ENCODE measurements at regions not wholly inside any gene's neighbourhood (a gene's known extent, or its start where the extent isn't known, plus 50 kb on each side); places are given as distances from the start of the nearest gene placed in this dataset.

DNA sequence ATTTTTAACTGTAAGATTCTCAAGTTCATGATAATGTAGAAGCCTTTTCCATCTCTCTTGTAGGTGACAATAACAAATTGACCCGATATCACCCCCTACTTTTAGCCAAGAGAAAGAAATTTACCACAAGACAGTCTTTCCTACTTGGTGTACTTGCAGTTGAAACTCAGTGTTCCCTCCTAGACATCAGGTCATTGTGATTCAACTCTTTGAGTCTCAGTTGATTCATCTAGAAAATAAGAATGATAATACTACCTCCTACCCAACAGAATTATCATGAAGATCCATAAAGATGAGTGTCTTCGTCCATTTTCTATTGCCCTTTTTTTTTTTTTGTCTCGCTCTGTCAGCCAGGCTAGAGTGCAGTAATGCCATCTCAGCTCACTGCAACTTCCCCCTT, 51.3 kb upstream of the TRERF1 start (continued):
- TF ChIP-seq, protein P1, sequence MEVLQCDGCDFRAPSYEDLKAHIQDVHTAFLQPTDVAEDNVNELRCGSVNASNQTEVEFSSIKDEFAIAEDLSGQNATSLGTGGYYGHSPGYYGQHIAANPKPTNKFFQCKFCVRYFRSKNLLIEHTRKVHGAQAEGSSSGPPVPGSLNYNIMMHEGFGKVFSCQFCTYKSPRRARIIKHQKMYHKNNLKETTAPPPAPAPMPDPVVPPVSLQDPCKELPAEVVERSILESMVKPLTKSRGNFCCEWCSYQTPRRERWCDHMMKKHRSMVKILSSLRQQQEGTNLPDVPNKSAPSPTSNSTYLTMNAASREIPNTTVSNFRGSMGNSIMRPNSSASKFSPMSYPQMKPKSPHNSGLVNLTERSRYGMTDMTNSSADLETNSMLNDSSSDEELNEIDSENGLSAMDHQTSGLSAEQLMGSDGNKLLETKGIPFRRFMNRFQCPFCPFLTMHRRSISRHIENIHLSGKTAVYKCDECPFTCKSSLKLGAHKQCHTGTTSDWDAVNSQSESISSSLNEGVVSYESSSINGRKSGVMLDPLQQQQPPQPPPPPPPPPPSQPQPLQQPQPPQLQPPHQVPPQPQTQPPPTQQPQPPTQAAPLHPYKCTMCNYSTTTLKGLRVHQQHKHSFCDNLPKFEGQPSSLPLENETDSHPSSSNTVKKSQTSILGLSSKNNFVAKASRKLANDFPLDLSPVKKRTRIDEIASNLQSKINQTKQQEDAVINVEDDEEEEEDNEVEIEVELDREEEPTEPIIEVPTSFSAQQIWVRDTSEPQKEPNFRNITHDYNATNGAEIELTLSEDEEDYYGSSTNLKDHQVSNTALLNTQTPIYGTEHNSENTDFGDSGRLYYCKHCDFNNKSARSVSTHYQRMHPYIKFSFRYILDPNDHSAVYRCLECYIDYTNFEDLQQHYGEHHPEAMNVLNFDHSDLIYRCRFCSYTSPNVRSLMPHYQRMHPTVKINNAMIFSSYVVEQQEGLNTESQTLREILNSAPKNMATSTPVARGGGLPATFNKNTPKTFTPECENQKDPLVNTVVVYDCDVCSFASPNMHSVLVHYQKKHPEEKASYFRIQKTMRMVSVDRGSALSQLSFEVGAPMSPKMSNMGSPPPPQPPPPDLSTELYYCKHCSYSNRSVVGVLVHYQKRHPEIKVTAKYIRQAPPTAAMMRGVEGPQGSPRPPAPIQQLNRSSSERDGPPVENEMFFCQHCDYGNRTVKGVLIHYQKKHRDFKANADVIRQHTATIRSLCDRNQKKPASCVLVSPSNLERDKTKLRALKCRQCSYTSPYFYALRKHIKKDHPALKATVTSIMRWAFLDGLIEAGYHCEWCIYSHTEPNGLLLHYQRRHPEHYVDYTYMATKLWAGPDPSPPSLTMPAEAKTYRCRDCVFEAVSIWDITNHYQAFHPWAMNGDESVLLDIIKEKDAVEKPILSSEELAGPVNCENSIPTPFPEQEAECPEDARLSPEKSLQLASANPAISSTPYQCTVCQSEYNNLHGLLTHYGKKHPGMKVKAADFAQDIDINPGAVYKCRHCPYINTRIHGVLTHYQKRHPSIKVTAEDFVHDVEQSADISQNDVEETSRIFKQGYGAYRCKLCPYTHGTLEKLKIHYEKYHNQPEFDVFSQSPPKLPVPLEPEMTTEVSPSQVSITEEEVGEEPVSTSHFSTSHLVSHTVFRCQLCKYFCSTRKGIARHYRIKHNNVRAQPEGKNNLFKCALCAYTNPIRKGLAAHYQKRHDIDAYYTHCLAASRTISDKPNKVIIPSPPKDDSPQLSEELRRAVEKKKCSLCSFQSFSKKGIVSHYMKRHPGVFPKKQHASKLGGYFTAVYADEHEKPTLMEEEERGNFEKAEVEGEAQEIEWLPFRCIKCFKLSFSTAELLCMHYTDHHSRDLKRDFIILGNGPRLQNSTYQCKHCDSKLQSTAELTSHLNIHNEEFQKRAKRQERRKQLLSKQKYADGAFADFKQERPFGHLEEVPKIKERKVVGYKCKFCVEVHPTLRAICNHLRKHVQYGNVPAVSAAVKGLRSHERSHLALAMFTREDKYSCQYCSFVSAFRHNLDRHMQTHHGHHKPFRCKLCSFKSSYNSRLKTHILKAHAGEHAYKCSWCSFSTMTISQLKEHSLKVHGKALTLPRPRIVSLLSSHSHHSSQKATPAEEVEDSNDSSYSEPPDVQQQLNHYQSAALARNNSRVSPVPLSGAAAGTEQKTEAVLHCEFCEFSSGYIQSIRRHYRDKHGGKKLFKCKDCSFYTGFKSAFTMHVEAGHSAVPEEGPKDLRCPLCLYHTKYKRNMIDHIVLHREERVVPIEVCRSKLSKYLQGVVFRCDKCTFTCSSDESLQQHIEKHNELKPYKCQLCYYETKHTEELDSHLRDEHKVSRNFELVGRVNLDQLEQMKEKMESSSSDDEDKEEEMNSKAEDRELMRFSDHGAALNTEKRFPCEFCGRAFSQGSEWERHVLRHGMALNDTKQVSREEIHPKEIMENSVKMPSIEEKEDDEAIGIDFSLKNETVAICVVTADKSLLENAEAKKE (CRISPR knock-in tag; IDR thresholded peaks at IDR 0.05), result no peak

GRCh38 chr6:42502127-42502526, 50.4 kb upstream of the TRERF1 start:
- no peak overlapping the region for H3K27ac ChIP-seq (ENCODE audit: low read depth)
- no peak overlapping the region for H3K27ac Mint-ChIP-seq
- TF ChIP-seq JUNB (IDR thresholded peaks at IDR 0.05; ENCODE audit: unreplicated experiment) (no peak), POLR2AphosphoS5 (IDR thresholded peaks at IDR 0.05; ENCODE audit: low read depth) (no peak), EZH2 (IDR thresholded peaks at IDR 0.05; ENCODE audit: low read depth, unreplicated experiment) (no peak)
- no peaks in the 10 kb centered on the region for H3K79me2 ChIP-seq (replicated peaks; ENCODE audit: insufficient read depth)
- 0 out of 2 replicates have a peak, but pooled peaks cover 2% of the 10 kb centered on the region for H3K9me2 ChIP-seq (ENCODE audit: insufficient read depth)
- DNase-seq (ENCODE audit: low spot score) (no peak), ATAC-seq (no peak)
- H3K9me3 Mint-ChIP-seq, result no peaks in the 10 kb centered on the region
- no peaks in the 10 kb centered on the region for H3K36me3 ChIP-seq (ENCODE audit: insufficient read depth)
- H2AFZ ChIP-seq, result no peak overlapping the region
- no peaks in the 10 kb centered on the region for H3K36me3 Mint-ChIP-seq (ENCODE audit: low read depth)
- H4K20me1 ChIP-seq (replicated peaks; ENCODE audit: insufficient read depth), result no peaks in the 10 kb centered on the region
- H3F3A ChIP-seq (replicated peaks; ENCODE audit: low read depth), result no peaks in the 10 kb centered on the region
- no peaks in the 10 kb centered on the region for H3K4me1 Mint-ChIP-seq
- H3K4me3 Mint-ChIP-seq, result no peak overlapping the region
- H3K27me3 ChIP-seq (ENCODE audit: insufficient read depth), result no peaks in the 10 kb centered on the region
- H3K4me1 ChIP-seq (ENCODE audit: insufficient read depth), result no peaks in the 10 kb centered on the region
- H3K4me3 ChIP-seq, result no peak overlapping the region
- H3K4me2 ChIP-seq, result no peak overlapping the region
- no peaks in the 10 kb centered on the region for H3K27me3 Mint-ChIP-seq (ENCODE audit: insufficient read depth, low read depth, poor library complexity)
